ENCODE measurements at regions not wholly inside any gene's neighbourhood (a gene's known extent, or its start where the extent isn't known, plus 50 kb on each side); places are given as distances from the start of the nearest gene placed in this dataset.

DNA sequence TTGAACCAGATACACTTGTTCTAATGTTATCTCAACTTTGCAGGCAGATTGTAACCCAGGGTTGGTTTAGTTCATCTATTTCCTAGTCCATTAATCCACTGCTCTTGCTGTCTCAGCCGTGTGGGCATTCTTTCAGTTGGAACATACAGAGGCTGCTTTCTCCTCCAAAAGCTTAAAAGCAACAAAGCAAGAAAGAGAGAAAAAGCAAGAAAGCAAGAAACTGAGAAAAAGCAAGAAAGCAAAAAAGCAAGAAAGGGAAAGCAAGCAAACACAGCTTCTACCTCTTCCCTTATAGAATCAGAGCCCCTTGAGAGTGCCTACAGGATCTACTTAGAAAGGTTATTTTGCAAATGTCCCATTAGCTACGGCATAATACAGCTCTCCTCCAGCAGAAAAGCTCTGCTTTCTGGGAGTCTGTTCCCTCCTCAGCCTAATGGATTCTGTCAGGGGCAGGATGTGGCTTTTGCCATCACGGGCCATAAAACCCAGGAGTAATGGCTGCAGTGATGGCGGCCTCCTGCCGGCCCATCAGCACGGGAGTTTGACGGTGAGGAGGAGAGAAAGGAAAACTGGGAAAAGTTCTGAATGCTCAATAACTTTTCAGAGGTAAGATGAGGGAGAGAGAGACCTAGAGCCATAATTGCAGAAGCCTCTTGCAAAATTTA lies 156.8 kb upstream of the JARID2 start:
- no peak overlapping the region for H3K27ac ChIP-seq (ENCODE audit: low read depth, low read length)
- H3F3A ChIP-seq (ENCODE audit: control insufficient read depth, insufficient read depth), result no peaks in the 10 kb centered on the region
- H3K79me2 ChIP-seq (ENCODE audit: control insufficient read depth, low read length), result no peaks in the 10 kb centered on the region
- no peak overlapping the region for H3K4me2 ChIP-seq (ENCODE audit: low read length)
- no peaks in the 10 kb centered on the region for H3K9me3 ChIP-seq (ENCODE audit: control insufficient read depth, insufficient read depth, low read length)
- peaks cover 6% of the 10 kb centered on the region; the same call in 1 of the 2 replicates for H3K4me1 ChIP-seq (ENCODE audit: control insufficient read depth, low read length)
- TF ChIP-seq EZH2phosphoT487 (IDR thresholded peaks at IDR 0.05; ENCODE audit: borderline replicate concordance, low read length), result no peak
- TF ChIP-seq, protein P1, sequence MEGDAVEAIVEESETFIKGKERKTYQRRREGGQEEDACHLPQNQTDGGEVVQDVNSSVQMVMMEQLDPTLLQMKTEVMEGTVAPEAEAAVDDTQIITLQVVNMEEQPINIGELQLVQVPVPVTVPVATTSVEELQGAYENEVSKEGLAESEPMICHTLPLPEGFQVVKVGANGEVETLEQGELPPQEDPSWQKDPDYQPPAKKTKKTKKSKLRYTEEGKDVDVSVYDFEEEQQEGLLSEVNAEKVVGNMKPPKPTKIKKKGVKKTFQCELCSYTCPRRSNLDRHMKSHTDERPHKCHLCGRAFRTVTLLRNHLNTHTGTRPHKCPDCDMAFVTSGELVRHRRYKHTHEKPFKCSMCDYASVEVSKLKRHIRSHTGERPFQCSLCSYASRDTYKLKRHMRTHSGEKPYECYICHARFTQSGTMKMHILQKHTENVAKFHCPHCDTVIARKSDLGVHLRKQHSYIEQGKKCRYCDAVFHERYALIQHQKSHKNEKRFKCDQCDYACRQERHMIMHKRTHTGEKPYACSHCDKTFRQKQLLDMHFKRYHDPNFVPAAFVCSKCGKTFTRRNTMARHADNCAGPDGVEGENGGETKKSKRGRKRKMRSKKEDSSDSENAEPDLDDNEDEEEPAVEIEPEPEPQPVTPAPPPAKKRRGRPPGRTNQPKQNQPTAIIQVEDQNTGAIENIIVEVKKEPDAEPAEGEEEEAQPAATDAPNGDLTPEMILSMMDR (IDR thresholded peaks at IDR 0.05; ENCODE audit: low read depth, low read length, poor library complexity, severe bottlenecking), result no peak
- H3K4me3 ChIP-seq (ENCODE audit: low read length), result no peak overlapping the region
- H4K20me1 ChIP-seq (ENCODE audit: control insufficient read depth, insufficient read depth, low read depth, low read length), result no peaks in the 10 kb centered on the region
- no peaks in the 10 kb centered on the region for H3K27me3 ChIP-seq (ENCODE audit: control insufficient read depth, low read length)
- no peaks in the 10 kb centered on the region for H3K9me2 ChIP-seq (replicated peaks; ENCODE audit: control insufficient read depth, low read length)
- H3K36me3 ChIP-seq (ENCODE audit: control insufficient read depth, low read length), result no peaks in the 10 kb centered on the region

DNA sequence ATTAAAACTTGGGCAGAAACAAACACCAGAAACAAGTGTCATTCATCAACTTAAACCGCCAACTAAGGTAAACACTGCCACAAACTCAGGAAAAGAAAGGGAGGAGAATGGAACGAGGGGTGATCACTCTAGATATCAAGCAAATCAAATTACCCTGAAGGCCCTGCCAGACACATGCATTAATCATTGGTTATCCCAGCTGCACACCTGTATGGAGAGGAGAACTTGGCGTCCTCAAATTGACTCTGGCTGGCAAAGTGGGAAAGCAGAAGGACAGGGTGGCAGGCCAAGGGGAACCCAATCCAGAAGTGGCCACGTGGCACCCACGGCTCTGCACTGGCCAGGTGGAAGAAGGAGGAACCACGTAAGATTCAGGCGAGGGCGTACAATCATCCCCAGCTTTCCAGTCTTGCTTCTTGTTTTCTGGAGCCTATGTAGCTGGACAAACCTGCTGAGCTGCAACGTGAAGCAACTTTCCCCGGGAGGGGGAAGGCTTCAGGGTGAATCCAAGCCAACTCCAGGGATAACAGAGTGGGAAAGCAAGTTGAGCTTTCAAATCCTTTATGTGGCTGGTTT lies 156.2 kb upstream of the JARID2 start:
- H3K36me3 ChIP-seq (ENCODE audit: control insufficient read depth, low read length), result no peaks in the 10 kb centered on the region
- no peak overlapping the region for H3K4me2 ChIP-seq (ENCODE audit: low read length)
- no peaks in the 10 kb centered on the region for H3K27me3 ChIP-seq (ENCODE audit: control insufficient read depth, low read length)
- H3K79me2 ChIP-seq (ENCODE audit: control insufficient read depth, low read length), result no peaks in the 10 kb centered on the region
- H3K4me1 ChIP-seq (ENCODE audit: control insufficient read depth, low read length), result peaks cover 6% of the 10 kb centered on the region; the same call in 1 of the 2 replicates
- no peak overlapping the region for H3K27ac ChIP-seq (ENCODE audit: low read depth, low read length)
- TF ChIP-seq, protein P1 (IDR thresholded peaks at IDR 0.05; ENCODE audit: low read depth, low read length, poor library complexity, severe bottlenecking), result no peak
- TF ChIP-seq EZH2phosphoT487 (IDR thresholded peaks at IDR 0.05; ENCODE audit: borderline replicate concordance, low read length), result no peak
- no peaks in the 10 kb centered on the region for H3K9me2 ChIP-seq (replicated peaks; ENCODE audit: control insufficient read depth, low read length)
- H3F3A ChIP-seq (ENCODE audit: control insufficient read depth, insufficient read depth), result no peaks in the 10 kb centered on the region
- H4K20me1 ChIP-seq (ENCODE audit: control insufficient read depth, insufficient read depth, low read depth, low read length), result no peaks in the 10 kb centered on the region
- no peaks in the 10 kb centered on the region for H3K9me3 ChIP-seq (ENCODE audit: control insufficient read depth, insufficient read depth, low read length)
- H3K4me3 ChIP-seq (ENCODE audit: low read length), result no peak overlapping the region

DNA sequence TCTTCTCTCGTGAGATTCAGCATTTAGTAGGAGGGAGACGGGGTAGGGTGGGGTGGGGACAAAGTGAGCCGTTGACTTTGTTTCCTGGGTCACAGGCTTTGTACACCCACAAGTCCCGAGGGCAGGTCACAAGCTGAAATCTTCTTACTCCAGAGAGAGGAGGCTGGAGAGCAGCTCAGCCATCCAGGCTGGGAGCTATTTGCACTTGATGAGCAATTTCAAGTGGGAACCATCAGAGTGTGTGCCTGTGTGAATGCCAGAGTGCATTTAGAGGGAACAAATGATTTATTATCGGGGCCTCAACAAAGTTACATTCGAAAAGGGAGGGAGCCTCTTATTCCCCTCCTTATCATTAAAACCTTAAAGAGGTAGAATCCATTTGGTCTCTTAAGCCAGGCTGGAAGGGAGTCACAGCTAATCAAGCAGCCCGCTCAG lies 155.7 kb upstream of the JARID2 start:
- no peak overlapping the region for H3K4me2 ChIP-seq (ENCODE audit: low read length)
- no peaks in the 10 kb centered on the region for H3K9me3 ChIP-seq (ENCODE audit: control insufficient read depth, insufficient read depth, low read length)
- no peaks in the 10 kb centered on the region for H3F3A ChIP-seq (ENCODE audit: control insufficient read depth, insufficient read depth)
- H3K79me2 ChIP-seq (ENCODE audit: control insufficient read depth, low read length), result no peaks in the 10 kb centered on the region
- H4K20me1 ChIP-seq (ENCODE audit: control insufficient read depth, insufficient read depth, low read depth, low read length), result no peaks in the 10 kb centered on the region
- H3K27ac ChIP-seq (ENCODE audit: low read depth, low read length), result no peak overlapping the region
- no peaks in the 10 kb centered on the region for H3K36me3 ChIP-seq (ENCODE audit: control insufficient read depth, low read length)
- H3K4me3 ChIP-seq (ENCODE audit: low read length), result no peak overlapping the region
- H3K4me1 ChIP-seq (ENCODE audit: control insufficient read depth, low read length), result peaks cover 6% of the 10 kb centered on the region; the same call in 1 of the 2 replicates
- no peaks in the 10 kb centered on the region for H3K9me2 ChIP-seq (replicated peaks; ENCODE audit: control insufficient read depth, low read length)
- H3K27me3 ChIP-seq (ENCODE audit: control insufficient read depth, low read length), result no peaks in the 10 kb centered on the region
- TF ChIP-seq, protein P1 (IDR thresholded peaks at IDR 0.05; ENCODE audit: low read depth, low read length, poor library complexity, severe bottlenecking), result no peak
- no peak for TF ChIP-seq EZH2phosphoT487 (IDR thresholded peaks at IDR 0.05; ENCODE audit: borderline replicate concordance, low read length)
